GM20000 (cell line): ENCODE measurements at regions not wholly inside any gene's neighbourhood (a gene's known extent, or its start where the extent isn't known, plus 50 kb on each side); places are given as distances from the start of the nearest gene placed in this dataset.

Source experiments
- DNase-seq: peaks from one replicate; pipeline ENCODE4 v3.0.0; 2012; ENCODE audit warnings: low spot score
- TF ChIP-seq, protein P1 (sequence below): IDR thresholded peaks from 2 replicates; pipeline ENCODE4 v1.5.1; 2012; ENCODE audit warnings: mild to moderate bottlenecking, control low read depth; ENCODE audit errors: extremely low read depth, missing control alignments

DNA sequence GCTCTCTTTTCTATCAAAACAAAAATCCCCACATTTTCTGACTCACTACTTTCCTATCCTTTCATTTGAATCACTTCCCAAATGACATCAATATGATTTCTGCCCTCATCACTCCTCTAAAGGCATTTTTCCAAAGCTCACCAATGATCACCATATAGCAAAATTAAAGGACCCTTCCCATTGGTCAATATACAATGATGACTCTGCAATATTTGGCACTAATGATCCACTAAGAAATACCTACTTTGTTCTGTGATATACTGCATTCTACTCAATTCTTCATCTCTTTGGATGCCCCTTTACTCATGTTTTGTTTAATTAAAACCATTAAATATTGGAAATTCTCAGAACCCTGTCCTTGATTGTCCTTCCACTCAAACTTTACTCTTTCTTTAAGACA is 200.3 kb upstream of the PTCHD4 start:
- no peak for DNase-seq
- TF ChIP-seq, protein P1, sequence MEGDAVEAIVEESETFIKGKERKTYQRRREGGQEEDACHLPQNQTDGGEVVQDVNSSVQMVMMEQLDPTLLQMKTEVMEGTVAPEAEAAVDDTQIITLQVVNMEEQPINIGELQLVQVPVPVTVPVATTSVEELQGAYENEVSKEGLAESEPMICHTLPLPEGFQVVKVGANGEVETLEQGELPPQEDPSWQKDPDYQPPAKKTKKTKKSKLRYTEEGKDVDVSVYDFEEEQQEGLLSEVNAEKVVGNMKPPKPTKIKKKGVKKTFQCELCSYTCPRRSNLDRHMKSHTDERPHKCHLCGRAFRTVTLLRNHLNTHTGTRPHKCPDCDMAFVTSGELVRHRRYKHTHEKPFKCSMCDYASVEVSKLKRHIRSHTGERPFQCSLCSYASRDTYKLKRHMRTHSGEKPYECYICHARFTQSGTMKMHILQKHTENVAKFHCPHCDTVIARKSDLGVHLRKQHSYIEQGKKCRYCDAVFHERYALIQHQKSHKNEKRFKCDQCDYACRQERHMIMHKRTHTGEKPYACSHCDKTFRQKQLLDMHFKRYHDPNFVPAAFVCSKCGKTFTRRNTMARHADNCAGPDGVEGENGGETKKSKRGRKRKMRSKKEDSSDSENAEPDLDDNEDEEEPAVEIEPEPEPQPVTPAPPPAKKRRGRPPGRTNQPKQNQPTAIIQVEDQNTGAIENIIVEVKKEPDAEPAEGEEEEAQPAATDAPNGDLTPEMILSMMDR: no peak

DNA sequence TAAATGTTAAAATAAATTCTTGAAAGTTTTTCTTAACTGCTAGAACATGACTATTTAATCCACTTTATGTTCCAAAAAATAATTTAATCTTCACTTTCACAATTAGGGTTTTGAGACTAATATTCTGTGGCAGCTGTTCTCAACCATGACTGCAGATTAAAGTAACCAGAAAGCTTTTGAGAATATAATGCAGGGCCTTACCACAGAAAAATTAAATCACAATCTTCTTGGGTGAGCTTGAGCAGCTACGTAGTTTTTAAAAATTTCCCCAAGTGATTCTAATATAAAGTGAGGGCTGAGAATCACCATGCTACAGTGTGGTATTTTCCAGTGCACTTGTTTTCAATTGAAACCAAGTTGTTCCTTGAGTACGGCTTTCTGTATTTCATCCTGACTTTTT is 196.6 kb upstream of the PTCHD4 start:
- DNase-seq: no peak
- TF ChIP-seq, protein P1: no peak

- DNase-seq: no peak
- TF ChIP-seq, protein P1: no peak
Observed at GRCh38 chr6:48290595-48290994, 179.6 kb upstream of the PTCHD4 start.

GRCh38 chr6:48289841-48290240 is 178.8 kb upstream of the PTCHD4 start:
- TF ChIP-seq, protein P1: no peak
- no peak for DNase-seq

DNA sequence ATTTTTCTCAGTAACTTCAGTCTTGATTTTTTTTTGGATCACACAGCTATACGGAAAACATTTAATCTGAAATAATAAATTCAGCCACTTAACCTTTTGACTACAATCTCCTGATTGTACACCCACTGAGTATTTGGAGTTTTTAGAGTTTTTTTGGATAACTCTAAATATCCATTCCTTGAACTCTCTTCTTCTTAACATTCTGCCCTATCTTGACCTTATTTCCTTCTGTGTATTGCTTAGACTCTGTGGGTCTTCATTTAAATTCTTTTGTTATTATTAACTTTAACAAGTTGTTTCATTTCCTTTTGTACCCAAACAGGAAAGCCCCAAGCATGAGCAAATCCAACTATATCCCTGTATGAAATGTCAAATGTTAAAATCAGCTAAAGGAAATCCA is 170.2 kb upstream of the PTCHD4 start:
- TF ChIP-seq, protein P1: no peak
- no peak for DNase-seq

- DNase-seq: no peak
- TF ChIP-seq, protein P1: no peak
Observed at GRCh38 chr6:48280035-48280620, 169.1 kb upstream of the PTCHD4 start.

- DNase-seq: no peak
- TF ChIP-seq, protein P1: no peak
Observed at GRCh38 chr6:48278261-48278660, 167.3 kb upstream of the PTCHD4 start.
